Hepatocyte (in vitro differentiated cells): ENCODE measurements at regions not wholly inside any gene's neighbourhood (a gene's known extent, or its start where the extent isn't known, plus 50 kb on each side); places are given as distances from the start of the nearest gene placed in this dataset.

Experiments used
- EZH2 ChIP-seq: fragments of 200-600 bp; sonication (generic); IDR thresholded peaks from 2 replicates; pipeline ENCODE4 v1.6.1; 2016; ENCODE audit warnings: antibody characterized with exemption, mild to moderate bottlenecking, borderline replicate concordance
- EZH2phosphoT487 ChIP-seq: fragments of 200-600 bp; sonication (generic); IDR thresholded peaks from one replicate; pipeline ENCODE4 v1.6.1; 2018; ENCODE audit warnings: antibody characterized with exemption, mild to moderate bottlenecking, low read depth, moderate library complexity; ENCODE audit not compliant: unreplicated experiment, severe bottlenecking
- TF ChIP-seq, protein P1 (sequence below): fragments of 200-600 bp; sonication (generic); IDR thresholded peaks from 2 replicates; pipeline ENCODE4 v1.5.1; 2016; ENCODE audit warnings: antibody characterized with exemption, mild to moderate bottlenecking; ENCODE audit not compliant: poor library complexity

DNA sequence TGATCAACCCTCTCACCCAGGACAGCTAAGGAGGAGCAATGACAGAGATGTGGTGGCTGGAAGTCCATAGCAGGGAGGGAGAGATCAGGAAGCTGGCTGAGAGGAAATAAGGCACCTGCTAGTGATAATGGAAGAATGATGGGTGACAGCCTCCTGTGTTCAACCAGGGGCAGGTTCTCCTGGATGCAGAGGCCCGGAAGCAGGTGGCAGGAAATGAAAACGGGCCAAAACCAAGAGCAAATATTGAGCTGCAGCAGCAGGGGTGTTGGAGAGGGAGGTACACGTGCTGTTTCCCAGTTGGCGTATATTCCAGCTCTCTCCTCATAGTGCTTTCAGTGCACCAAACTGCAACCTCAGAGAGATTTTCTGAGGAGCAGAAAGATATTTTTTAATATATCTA lies 213.4 kb upstream of the TBL1XR1 start:
- TF ChIP-seq, protein P1, sequence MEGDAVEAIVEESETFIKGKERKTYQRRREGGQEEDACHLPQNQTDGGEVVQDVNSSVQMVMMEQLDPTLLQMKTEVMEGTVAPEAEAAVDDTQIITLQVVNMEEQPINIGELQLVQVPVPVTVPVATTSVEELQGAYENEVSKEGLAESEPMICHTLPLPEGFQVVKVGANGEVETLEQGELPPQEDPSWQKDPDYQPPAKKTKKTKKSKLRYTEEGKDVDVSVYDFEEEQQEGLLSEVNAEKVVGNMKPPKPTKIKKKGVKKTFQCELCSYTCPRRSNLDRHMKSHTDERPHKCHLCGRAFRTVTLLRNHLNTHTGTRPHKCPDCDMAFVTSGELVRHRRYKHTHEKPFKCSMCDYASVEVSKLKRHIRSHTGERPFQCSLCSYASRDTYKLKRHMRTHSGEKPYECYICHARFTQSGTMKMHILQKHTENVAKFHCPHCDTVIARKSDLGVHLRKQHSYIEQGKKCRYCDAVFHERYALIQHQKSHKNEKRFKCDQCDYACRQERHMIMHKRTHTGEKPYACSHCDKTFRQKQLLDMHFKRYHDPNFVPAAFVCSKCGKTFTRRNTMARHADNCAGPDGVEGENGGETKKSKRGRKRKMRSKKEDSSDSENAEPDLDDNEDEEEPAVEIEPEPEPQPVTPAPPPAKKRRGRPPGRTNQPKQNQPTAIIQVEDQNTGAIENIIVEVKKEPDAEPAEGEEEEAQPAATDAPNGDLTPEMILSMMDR, result no peak
- TF ChIP-seq EZH2, result no peak
- TF ChIP-seq EZH2phosphoT487, result no peak
